H9 (cell line): ENCODE measurements at regions not wholly inside any gene's neighbourhood (a gene's known extent, or its start where the extent isn't known, plus 50 kb on each side); places are given as distances from the start of the nearest gene placed in this dataset.

Source experiments
- DNase-seq: peaks from one replicate; pipeline ENCODE4 v3.0.0-alpha.2; 2017
- H2AFZ ChIP-seq: one replicate; pipeline ENCODE4 v1.6.1; 2013; ENCODE audit warnings: mild to moderate bottlenecking, low read length, control low read depth, moderate library complexity
- H2AK5ac ChIP-seq: 2 replicates; pipeline ENCODE4 v1.6.1; 2013; ENCODE audit warnings: low read length, control low read depth, mixed read lengths; ENCODE audit not compliant: insufficient read length
- H2BK120ac ChIP-seq: one replicate; pipeline ENCODE4 v1.6.1; 2013; ENCODE audit warnings: low read depth, mild to moderate bottlenecking, low read length, control low read depth, inconsistent platforms; ENCODE audit not compliant: poor library complexity, severe bottlenecking
- H2BK12ac ChIP-seq: 2 replicates; pipeline ENCODE4 v1.6.1; 2013; ENCODE audit warnings: low read length, control low read depth, mixed read lengths, low read depth; ENCODE audit not compliant: insufficient read length
- H2BK15ac ChIP-seq: 2 replicates; pipeline ENCODE4 v1.6.1; 2013; ENCODE audit warnings: low read depth, low read length, control low read depth
- H2BK20ac ChIP-seq: one replicate; pipeline ENCODE4 v1.6.1; 2013; ENCODE audit warnings: low read depth, mild to moderate bottlenecking, low read length, control low read depth, inconsistent platforms; ENCODE audit not compliant: poor library complexity, severe bottlenecking
- H2BK5ac ChIP-seq: 2 replicates; pipeline ENCODE4 v1.6.1; 2013; ENCODE audit warnings: low read length, control low read depth, mixed read lengths; ENCODE audit not compliant: insufficient read length
- H3K14ac ChIP-seq: 2 replicates; pipeline ENCODE4 v1.6.1; 2013; ENCODE audit warnings: low read length, control low read depth; ENCODE audit not compliant: insufficient read depth
- H3K18ac ChIP-seq: 2 replicates; pipeline ENCODE4 v1.6.1; 2013; ENCODE audit warnings: low read depth, mild to moderate bottlenecking, mixed read lengths, low read length, control low read depth; ENCODE audit not compliant: insufficient read length
- H3K23ac ChIP-seq: 2 replicates; pipeline ENCODE4 v1.6.1; 2013; ENCODE audit warnings: low read length, control low read depth, mixed read lengths, low read depth; ENCODE audit not compliant: insufficient read length
- H3K23me2 ChIP-seq: 2 replicates; pipeline ENCODE4 v1.6.1; 2013; ENCODE audit warnings: low read depth, mild to moderate bottlenecking, mixed read lengths, low read length, control low read depth; ENCODE audit not compliant: insufficient read length, poor library complexity, severe bottlenecking
- H3K27ac ChIP-seq: 2 replicates; pipeline ENCODE4 v1.5.1; 2013; ENCODE audit warnings: low read length, control low read depth, mixed read lengths, low read depth; ENCODE audit not compliant: insufficient read length
- H3K27me3 ChIP-seq: 2 replicates; pipeline ENCODE4 v1.6.1; 2013; ENCODE audit warnings: low read length, control low read depth, inconsistent platforms; ENCODE audit not compliant: insufficient read depth
- H3K4ac ChIP-seq: 2 replicates; pipeline ENCODE4 v1.6.1; 2013; ENCODE audit warnings: low read depth, mild to moderate bottlenecking, control low read depth, inconsistent platforms, low read length, moderate library complexity
- H3K4me1 ChIP-seq: 2 replicates; pipeline ENCODE4 v1.6.1; 2013; ENCODE audit warnings: low read length, control low read depth, inconsistent platforms; ENCODE audit not compliant: insufficient read depth
- H3K4me2 ChIP-seq: 2 replicates; pipeline ENCODE4 v1.6.1; 2013; ENCODE audit warnings: low read length, control low read depth, mixed read lengths; ENCODE audit not compliant: insufficient read length, insufficient read depth
- H3K56ac ChIP-seq: 2 replicates; pipeline ENCODE4 v1.6.1; 2013; ENCODE audit warnings: low read depth, mild to moderate bottlenecking, mixed read lengths, low read length, control low read depth; ENCODE audit not compliant: insufficient read length
- H3K79me1 ChIP-seq: 2 replicates; pipeline ENCODE4 v1.6.1; 2013; ENCODE audit warnings: low read depth, mild to moderate bottlenecking, moderate library complexity, low read length, control low read depth, inconsistent platforms; ENCODE audit not compliant: insufficient read depth, poor library complexity, severe bottlenecking
- H3K79me2 ChIP-seq: 2 replicates; pipeline ENCODE4 v1.6.1; 2013; ENCODE audit warnings: low read length, control low read depth, inconsistent platforms; ENCODE audit not compliant: insufficient read depth
- H3K9ac ChIP-seq: 2 replicates; pipeline ENCODE4 v1.6.1; 2013; ENCODE audit warnings: low read length, control low read depth, mixed read lengths; ENCODE audit not compliant: insufficient read length; ENCODE audit errors: extremely low read depth
- H3K9me3 ChIP-seq: one replicate; pipeline ENCODE4 v1.6.1; 2013; ENCODE audit warnings: low read depth, low read length, inconsistent platforms; ENCODE audit not compliant: control insufficient read depth
- H3T11ph ChIP-seq: one replicate; pipeline ENCODE4 v1.6.1; 2013; ENCODE audit warnings: mild to moderate bottlenecking, low read length, control low read depth, inconsistent platforms
- H4K20me1 ChIP-seq: one replicate; pipeline ENCODE4 v1.6.1; 2013; ENCODE audit not compliant: control insufficient read depth, insufficient read length, insufficient read depth
- H4K5ac ChIP-seq: 2 replicates; pipeline ENCODE4 v1.6.1; 2013; ENCODE audit warnings: low read depth, mild to moderate bottlenecking, mixed read lengths, low read length, control low read depth; ENCODE audit not compliant: insufficient read length
- H4K8ac ChIP-seq: replicated peaks from 2 replicates; pipeline ENCODE4 v1.6.1; 2013; ENCODE audit warnings: low read length, control low read depth, mixed read lengths, low read depth; ENCODE audit not compliant: insufficient read length
- H4K91ac ChIP-seq: 2 replicates; pipeline ENCODE4 v1.6.1; 2013; ENCODE audit warnings: low read depth, mild to moderate bottlenecking, moderate library complexity, mixed read lengths, low read length, control low read depth; ENCODE audit not compliant: insufficient read length
- H3K27ac Mint-ChIP-seq, 3 experiments: 2 replicates in 2 of 3; 3 replicates in 1 of 3; pipeline ENCODE4 v1.8.0; 2020 to 2021; ENCODE audit warnings: mixed read lengths in 3 of 3, mild to moderate bottlenecking in 1 of 3, moderate library complexity in 1 of 3
- H3K27me3 Mint-ChIP-seq: 2 replicates; pipeline ENCODE4 v1.8.0; 2021; ENCODE audit warnings: low read depth, mild to moderate bottlenecking, moderate library complexity, mixed read lengths
- H3K36me3 Mint-ChIP-seq, 3 experiments: 2 replicates in 2 of 3; 3 replicates in 1 of 3; pipeline ENCODE4 v1.8.0; 2020 to 2021; ENCODE audit warnings: low read depth in 3 of 3, mixed read lengths in 3 of 3; ENCODE audit not compliant: insufficient read depth in 1 of 3
- H3K4me1 Mint-ChIP-seq, 2 experiments: 2 replicates each; pipeline ENCODE4 v1.8.0; 2020; ENCODE audit warnings: mixed read lengths in 2 of 2
- H3K4me3 Mint-ChIP-seq, 2 experiments: 2 replicates in 1 of 2; 3 replicates in 1 of 2; pipeline ENCODE4 v1.8.0; 2020 to 2021; ENCODE audit warnings: mild to moderate bottlenecking in 2 of 2, mixed read lengths in 2 of 2, moderate library complexity in 1 of 2
- H3K9me3 Mint-ChIP-seq, 2 experiments: 2 replicates in 1 of 2; 3 replicates in 1 of 2; pipeline ENCODE4 v1.8.0; 2020; ENCODE audit warnings: mild to moderate bottlenecking in 2 of 2, mixed read lengths in 2 of 2, moderate library complexity in 1 of 2
- whole genome bisulfite sequencing: extraction: QIAGEN DNeasy Blood & Tissue Kit; methylation state at CpG from one replicate; pipeline ENCODE4 v1.1.7; 2013; ENCODE audit warnings: missing lambda C conversion rate, low lambda C conversion rate, mixed read lengths; ENCODE audit not compliant: insufficient read length; ENCODE audit errors: extremely low coverage; 5-methylcytosine and 5-hydroxymethylcytosine counted together
- TF ChIP-seq, protein P1 (sequence below): fragments of 200-600 bp; sonication (generic); conservative IDR thresholded peaks from 3 replicates; pipeline ENCODE4 v1.8.0; 2021; ENCODE audit warnings: antibody characterized with exemption, mild to moderate bottlenecking

DNA sequence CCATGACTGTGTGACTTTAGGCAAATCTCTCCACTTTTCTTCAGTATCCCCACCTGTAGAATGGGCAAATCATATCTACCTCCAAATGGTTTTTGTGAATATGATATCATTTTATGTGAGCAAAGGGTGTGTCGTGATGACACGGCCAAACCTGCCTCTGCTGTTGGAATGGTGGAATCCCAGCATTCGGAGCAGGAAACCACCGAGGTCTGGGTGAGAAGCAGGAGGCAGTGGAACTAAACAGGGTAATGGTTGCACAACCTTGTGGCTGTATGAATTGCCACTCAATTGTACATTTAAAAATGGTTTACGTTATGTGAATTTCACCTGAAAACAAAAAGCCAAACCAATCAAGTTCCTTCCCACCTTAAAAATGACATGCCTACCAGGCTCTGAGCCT lies 131.4 kb upstream of the ZMIZ1 start:
- Histone ChIP-seq H3K4ac (no peak overlapping the region), H3K79me2 (no peaks in the 10 kb centered on the region), H2BK5ac (no peak overlapping the region), H3K4me1 (no peaks in the 10 kb centered on the region), H4K91ac (no peak overlapping the region), H3K9me3 (no peaks in the 10 kb centered on the region), H2BK12ac (no peak overlapping the region), H3K4me2 (no peak overlapping the region), H2AFZ (no peak overlapping the region), H2BK15ac (no peak overlapping the region), H3K56ac (no peak overlapping the region), H2AK5ac (no peak overlapping the region), H3T11ph (no peak overlapping the region), H3K27me3 (no peaks in the 10 kb centered on the region), H3K79me1 (no peaks in the 10 kb centered on the region), H3K23me2 (no peaks in the 10 kb centered on the region), H2BK120ac (no peak overlapping the region), H3K9ac (no peak overlapping the region), H4K5ac (no peak overlapping the region), H3K27ac (no peak overlapping the region), H2BK20ac (no peak overlapping the region), H3K23ac (no peak overlapping the region), H4K8ac (no peak overlapping the region), H3K14ac (no peak overlapping the region), H4K20me1 (no peaks in the 10 kb centered on the region), H3K18ac (no peak overlapping the region)
- TF ChIP-seq, protein P1, sequence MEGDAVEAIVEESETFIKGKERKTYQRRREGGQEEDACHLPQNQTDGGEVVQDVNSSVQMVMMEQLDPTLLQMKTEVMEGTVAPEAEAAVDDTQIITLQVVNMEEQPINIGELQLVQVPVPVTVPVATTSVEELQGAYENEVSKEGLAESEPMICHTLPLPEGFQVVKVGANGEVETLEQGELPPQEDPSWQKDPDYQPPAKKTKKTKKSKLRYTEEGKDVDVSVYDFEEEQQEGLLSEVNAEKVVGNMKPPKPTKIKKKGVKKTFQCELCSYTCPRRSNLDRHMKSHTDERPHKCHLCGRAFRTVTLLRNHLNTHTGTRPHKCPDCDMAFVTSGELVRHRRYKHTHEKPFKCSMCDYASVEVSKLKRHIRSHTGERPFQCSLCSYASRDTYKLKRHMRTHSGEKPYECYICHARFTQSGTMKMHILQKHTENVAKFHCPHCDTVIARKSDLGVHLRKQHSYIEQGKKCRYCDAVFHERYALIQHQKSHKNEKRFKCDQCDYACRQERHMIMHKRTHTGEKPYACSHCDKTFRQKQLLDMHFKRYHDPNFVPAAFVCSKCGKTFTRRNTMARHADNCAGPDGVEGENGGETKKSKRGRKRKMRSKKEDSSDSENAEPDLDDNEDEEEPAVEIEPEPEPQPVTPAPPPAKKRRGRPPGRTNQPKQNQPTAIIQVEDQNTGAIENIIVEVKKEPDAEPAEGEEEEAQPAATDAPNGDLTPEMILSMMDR, result no peak
- H3K27ac Mint-ChIP-seq, result no peak overlapping the region; a peak in 1 of 7 replicates
- peaks cover 0 to under 1% (median 0%) of the 10 kb centered on the region in 3 experiments; a peak in 2 of 7 replicates for H3K36me3 Mint-ChIP-seq
- H3K4me3 Mint-ChIP-seq, result no peak overlapping the region
- no peak for DNase-seq
- peaks cover 18 to 21% of the 10 kb centered on the region in 2 experiments for H3K4me1 Mint-ChIP-seq
- WGBS, result no CpG with 5 or more reads among the region's 5 CpGs
- peaks cover 25% of the 10 kb centered on the region for H3K27me3 Mint-ChIP-seq
- peaks cover 0 to 2% of the 10 kb centered on the region in 2 experiments; a peak in 2 of 5 replicates for H3K9me3 Mint-ChIP-seq
